AG04449 (cell line): ENCODE measurements at regions not wholly inside any gene's neighbourhood (a gene's known extent, or its start where the extent isn't known, plus 50 kb on each side); places are given as distances from the start of the nearest gene placed in this dataset.

Experiments used
- CTCF ChIA-PET: fragments of 350-600 bp; formaldehyde crosslinking; extraction: SDS; loops from one replicate; lab custom pipeline; 2021; ENCODE audit warnings: antibody characterized with exemption; lab: Yijun Ruan, JAX
- POLR2A ChIA-PET: fragments of 400-600, 350-600 bp; formaldehyde crosslinking; extraction: SDS; loops from one replicate; lab custom pipeline; 2020; ENCODE audit warnings: antibody characterized with exemption, inconsistent platforms; lab: Yijun Ruan, JAX
- DNase-seq: peaks from one replicate; pipeline ENCODE4 v3.0.0-alpha.2; 2010; ENCODE audit warnings: low read depth, low spot score
- H3K4me3 ChIP-seq: 2 replicates; pipeline ENCODE4 v1.5.1; 2011; ENCODE audit warnings: low read depth, mild to moderate bottlenecking, control low read depth, low read length
- TF ChIP-seq, protein P1 (sequence below): IDR thresholded peaks from one replicate; pipeline ENCODE4 v1.5.1; 2011; ENCODE audit warnings: mild to moderate bottlenecking, moderate library complexity, low read length, control low read depth, inconsistent platforms; ENCODE audit not compliant: insufficient read depth; ENCODE audit errors: missing control alignments

DNA sequence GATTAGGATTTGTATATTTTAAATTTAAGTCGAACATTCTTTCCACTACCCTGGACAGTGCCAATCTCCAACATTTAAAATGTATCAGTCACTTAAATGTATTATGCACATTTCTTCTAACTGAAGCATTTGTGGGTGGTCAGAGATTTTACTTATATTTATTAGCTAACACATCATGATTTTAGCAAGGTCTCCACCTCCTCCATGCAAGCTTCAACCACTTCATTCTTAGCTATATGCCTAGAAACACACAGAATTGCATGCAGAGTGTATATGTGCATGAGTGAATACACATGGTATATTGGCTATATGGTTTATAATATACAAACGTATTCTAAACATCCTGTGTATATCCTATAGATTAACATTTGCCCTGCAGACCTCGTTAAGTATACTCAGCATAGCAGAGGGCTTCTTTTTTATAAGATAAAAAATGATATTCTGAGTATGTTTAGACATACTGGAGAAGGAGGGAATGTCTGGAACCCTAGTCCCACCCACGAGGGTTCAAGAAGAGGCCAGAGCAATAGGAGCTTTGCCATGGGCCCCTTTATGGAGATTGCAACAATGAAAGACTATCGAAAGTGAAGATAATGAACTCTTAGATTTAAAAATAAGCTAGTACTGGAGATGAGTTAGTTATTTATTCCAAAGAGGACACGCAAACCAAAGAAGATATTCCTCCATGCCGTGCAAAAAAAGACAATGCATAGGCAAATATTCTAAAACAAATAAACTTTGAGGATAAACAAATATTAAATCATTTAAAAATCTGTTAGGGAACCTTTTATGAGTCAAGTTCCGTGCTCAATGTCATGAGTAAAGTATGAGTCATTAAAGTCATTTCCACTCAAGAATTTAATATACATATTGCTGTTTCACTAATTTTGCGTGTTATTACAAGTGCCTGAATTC is 480.4 kb downstream of the SIPA1L2 start:
- ChIA-PET POLR2A (no interaction called here), CTCF (interaction anchor here (1.1 kb wide), 1 partner anchor 283 kb away, joined by 5 read pairs; no protein-coding TSS in a partner anchor)

DNA sequence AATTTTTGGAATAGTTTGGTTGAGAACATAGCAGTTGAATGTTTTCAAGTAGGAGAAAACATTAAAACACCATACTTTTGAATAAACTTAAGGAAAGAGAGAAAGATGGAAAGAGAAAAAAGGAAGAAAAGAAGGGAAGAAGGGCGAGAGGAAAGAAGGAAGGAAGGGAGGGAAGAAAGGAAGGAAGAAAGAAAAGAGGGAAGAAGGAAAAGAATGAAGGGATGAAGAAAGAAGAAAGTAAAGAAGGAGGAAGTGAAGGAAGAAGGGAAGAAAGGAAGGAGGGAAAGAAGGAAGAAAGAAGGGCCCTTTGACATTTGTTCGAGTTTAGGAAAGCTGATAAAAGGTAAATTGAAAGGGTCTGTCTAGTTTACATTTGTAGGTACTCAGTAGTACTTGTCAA is 482.7 kb downstream of the SIPA1L2 start:
- ChIA-PET POLR2A (no interaction called here), CTCF (no interaction called here)
- no peak overlapping the region for H3K4me3 ChIP-seq
- no peak for DNase-seq
- TF ChIP-seq, protein P1, sequence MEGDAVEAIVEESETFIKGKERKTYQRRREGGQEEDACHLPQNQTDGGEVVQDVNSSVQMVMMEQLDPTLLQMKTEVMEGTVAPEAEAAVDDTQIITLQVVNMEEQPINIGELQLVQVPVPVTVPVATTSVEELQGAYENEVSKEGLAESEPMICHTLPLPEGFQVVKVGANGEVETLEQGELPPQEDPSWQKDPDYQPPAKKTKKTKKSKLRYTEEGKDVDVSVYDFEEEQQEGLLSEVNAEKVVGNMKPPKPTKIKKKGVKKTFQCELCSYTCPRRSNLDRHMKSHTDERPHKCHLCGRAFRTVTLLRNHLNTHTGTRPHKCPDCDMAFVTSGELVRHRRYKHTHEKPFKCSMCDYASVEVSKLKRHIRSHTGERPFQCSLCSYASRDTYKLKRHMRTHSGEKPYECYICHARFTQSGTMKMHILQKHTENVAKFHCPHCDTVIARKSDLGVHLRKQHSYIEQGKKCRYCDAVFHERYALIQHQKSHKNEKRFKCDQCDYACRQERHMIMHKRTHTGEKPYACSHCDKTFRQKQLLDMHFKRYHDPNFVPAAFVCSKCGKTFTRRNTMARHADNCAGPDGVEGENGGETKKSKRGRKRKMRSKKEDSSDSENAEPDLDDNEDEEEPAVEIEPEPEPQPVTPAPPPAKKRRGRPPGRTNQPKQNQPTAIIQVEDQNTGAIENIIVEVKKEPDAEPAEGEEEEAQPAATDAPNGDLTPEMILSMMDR: no peak

More for the DNA sequence above, 480.4 kb downstream of the SIPA1L2 start:
- TF ChIP-seq, protein P1: no peak
- DNase-seq: peak; percentile 23
- H3K4me3 ChIP-seq: no peak overlapping the region

DNA sequence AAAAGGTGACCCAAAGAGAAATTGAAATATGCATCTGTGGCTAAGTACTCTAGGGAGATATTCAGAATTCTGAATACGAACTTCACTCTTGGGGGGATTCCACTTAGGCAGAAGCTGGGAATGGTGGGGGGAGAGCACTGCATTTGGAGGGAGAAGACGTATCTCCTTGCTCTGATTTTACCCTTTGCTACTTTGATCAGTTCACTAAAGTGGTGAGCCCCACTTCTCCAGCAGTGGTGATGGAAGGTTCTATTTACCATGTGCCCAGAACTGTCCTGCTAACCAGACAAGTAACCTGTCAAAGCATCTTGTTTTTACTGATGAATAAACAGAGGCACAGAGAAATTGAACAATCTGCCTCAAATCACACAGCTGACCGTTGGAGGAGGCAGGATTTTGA is 483.4 kb downstream of the SIPA1L2 start:
- ChIA-PET CTCF (no interaction called here), POLR2A (no interaction called here)
- TF ChIP-seq, protein P1: no peak
- no peak for DNase-seq
- H3K4me3 ChIP-seq: no peak overlapping the region

DNA sequence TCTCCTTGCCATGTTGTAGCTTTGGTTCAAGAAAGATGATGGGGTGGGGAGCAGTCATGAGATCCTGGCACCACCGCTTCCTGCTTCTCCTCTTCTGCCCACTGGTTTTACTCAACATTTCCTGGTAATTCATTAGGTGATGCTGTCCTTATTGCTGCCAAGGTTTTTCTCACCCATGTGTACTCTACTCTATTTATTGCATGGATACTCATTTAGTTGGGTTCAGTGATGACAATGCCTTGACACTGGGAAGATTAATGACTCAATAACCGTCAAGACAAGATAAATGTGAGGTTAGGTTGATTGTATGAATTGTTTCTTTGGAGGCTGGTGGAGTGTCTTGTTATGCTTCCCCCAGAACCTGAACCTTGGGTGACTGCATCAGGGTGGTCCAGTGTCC is 484.2 kb downstream of the SIPA1L2 start:
- no peak for DNase-seq
- CTCF ChIA-PET: no interaction called here
- POLR2A ChIA-PET: no interaction called here
- TF ChIP-seq, protein P1: no peak
- H3K4me3 ChIP-seq: no peak overlapping the region

DNA sequence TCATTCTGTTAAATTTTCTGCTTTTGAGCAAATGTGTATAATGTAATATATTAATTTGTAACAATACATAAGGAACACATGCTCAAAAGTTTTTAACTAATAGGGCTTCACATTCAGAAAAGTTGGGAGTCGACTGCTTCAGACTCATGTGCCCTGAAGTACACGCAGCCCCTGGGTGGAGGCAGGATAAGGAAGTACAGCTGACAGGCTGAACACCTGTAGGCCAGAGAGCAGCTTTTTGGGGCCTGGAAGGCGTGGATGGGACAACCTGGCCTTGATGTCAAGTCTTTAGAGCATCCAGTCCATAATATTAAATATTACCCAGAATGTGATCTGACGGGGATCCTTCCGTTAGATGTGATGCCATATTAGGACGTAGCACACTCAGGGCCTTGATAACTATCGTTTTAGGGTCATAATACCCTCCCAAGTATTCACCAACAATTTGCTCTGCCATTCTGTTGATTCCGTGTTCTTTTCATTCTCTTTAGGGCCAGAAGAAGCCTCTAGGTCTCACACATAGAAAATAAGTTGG is 485.2 kb downstream of the SIPA1L2 start:
- no peak for DNase-seq
- POLR2A ChIA-PET: no interaction called here
- CTCF ChIA-PET: no interaction called here
- TF ChIP-seq, protein P1: no peak
- H3K4me3 ChIP-seq: no peak overlapping the region

DNA sequence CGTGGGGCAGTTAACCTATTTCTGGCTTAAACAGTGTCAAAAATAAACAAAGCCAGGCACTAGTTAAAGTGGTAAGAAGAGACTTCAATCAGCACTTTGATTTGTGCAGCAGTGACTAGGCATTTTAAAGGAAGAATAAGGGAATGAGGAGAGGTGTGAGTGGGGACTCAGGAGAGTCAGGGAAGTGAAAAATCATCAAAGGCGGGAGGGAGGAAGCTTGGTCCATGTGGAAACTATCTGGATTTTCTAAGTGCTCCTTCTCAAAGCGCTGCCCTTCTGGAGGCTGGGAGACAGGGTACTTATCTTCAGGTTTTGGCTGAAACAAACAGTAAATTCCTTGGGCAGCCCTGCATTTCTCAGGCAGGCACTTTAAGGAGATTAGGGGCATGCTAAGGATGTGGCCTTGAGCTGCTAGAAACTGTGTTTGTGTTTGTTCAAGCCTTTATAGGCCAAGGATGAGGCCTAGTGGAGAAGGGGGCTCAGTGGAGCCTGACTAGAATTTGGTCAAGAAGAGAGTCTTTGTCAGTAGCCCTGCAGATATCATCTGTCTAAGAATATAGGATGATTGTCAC is 486.5 kb downstream of the SIPA1L2 start:
- TF ChIP-seq, protein P1: no peak
- ChIA-PET POLR2A (no interaction called here), CTCF (no interaction called here)
- DNase-seq: no peak
- H3K4me3 ChIP-seq: no peak overlapping the region
